ENCODE measurements at regions not wholly inside any gene's neighbourhood (a gene's known extent, or its start where the extent isn't known, plus 50 kb on each side); places are given as distances from the start of the nearest gene placed in this dataset.

- TF ChIP-seq HMBOX1 (IDR thresholded peaks at IDR 0.05) (no peak), SMC3 (conservative IDR thresholded peaks at IDR 0.05; ENCODE audit: insufficient read depth, low read depth, low read length) (no peak)
- TF ChIP-seq, protein P1, sequence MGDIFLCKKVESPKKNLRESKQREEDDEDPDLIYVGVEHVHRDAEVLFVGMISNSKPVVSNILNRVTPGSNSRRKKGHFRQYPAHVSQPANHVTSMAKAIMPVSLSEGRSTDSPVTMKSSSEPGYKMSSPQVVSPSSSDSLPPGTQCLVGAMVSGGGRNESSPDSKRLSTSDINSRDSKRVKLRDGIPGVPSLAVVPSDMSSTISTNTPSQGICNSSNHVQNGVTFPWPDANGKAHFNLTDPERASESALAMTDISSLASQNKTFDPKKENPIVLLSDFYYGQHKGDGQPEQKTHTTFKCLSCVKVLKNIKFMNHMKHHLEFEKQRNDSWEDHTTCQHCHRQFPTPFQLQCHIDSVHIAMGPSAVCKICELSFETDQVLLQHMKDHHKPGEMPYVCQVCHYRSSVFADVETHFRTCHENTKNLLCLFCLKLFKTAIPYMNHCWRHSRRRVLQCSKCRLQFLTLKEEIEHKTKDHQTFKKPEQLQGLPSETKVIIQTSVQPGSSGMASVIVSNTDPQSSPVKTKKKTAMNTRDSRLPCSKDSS (IDR thresholded peaks at IDR 0.05; ENCODE audit: low read depth, partially characterized antibody): no peak
Observed at GRCh38 chr11:119976805-119977560, 160.9 kb downstream of the TRIM29 start (continued).

GRCh38 chr11:119975561-119976152 lies 162.3 kb downstream of the TRIM29 start:
- ChIA-PET POLR2A (interaction anchor here (0.9 to 1.1 kb wide), 2 partner anchors 11 to 79 kb away, joined by 3 read pairs; no protein-coding TSS in a partner anchor), CTCF (ENCODE audit: low intra/inter-chr PET ratio) (no interaction called here)
- Histone ChIP-seq H3K79me2 (ENCODE audit: control insufficient read depth, insufficient read depth, low read length) (no peaks in the 10 kb centered on the region), H3K36me3 (ENCODE audit: control insufficient read depth, insufficient read depth, low read length) (no peaks in the 10 kb centered on the region), H3K9ac (ENCODE audit: insufficient read depth in 1 of 2, low read depth in 2 of 2, low read length in 2 of 2) (no peak overlapping the region), H3K4me1 (replicated peaks in 1 of 2; ENCODE audit: control insufficient read depth in 2 of 2, insufficient read depth in 2 of 2, low read length in 2 of 2) (no peaks in the 10 kb centered on the region), H4K20me1 (replicated peaks; ENCODE audit: control insufficient read depth, insufficient read depth, low read length) (peaks cover 4% of the 10 kb centered on the region; the same call in 1 of the 2 replicates), H3K27me3 (ENCODE audit: control insufficient read depth in 2 of 2, insufficient read depth in 2 of 2, low read length in 2 of 2) (peaks cover 2 to 39% of the 10 kb centered on the region in 2 experiments; a peak in 3 of 5 replicates), H3K4me3 (no peak overlapping the region), H2AFZ (ENCODE audit: low read depth, low read length) (no peak overlapping the region), H3K27ac (ENCODE audit: extremely low read depth, low read depth, low read length) (no peak overlapping the region), H3K4me2 (ENCODE audit: insufficient read depth, low read length) (no peak overlapping the region), H3K9me3 (replicated peaks; ENCODE audit: control insufficient read depth, insufficient read depth, low read depth, low read length) (no peaks in the 10 kb centered on the region), H3K9me1 (ENCODE audit: control insufficient read depth, insufficient read depth, low read length) (peaks cover 2% of the 10 kb centered on the region)
- no peak for DNase-seq (ENCODE audit: extremely low read depth in 1 of 4, low spot score in 3 of 4)
- WGBS (ENCODE audit: insufficient coverage, low coverage, missing lambda C conversion rate): 0% methylated on average over 15 of the region's 15 CpGs
- no peak for ATAC-seq
- BruUV-seq (replicated peaks): no TSS peak
- no peak for FAIRE-seq
- intact Hi-C loops (cut with micrococcal nuclease): no loop called here
- in situ Hi-C loops (cut with MboI): no loop called here
- TF ChIP-seq KLF10 (CRISPR knock-in tag; IDR thresholded peaks at IDR 0.05) (no peak), TCF7 (IDR thresholded peaks at IDR 0.05; ENCODE audit: borderline replicate concordance) (no peak), ZNF174 (CRISPR knock-in tag; IDR thresholded peaks at IDR 0.05) (no peak), SMAD3 (CRISPR knock-in tag; conservative IDR thresholded peaks at IDR 0.05) (no peak), DDX20 (tag; IDR thresholded peaks at IDR 0.05; ENCODE audit: low read depth) (no peak), CLOCK (CRISPR knock-in tag; IDR thresholded peaks at IDR 0.05; ENCODE audit: borderline replicate concordance) (no peak)
- TF ChIP-seq, protein P2, sequence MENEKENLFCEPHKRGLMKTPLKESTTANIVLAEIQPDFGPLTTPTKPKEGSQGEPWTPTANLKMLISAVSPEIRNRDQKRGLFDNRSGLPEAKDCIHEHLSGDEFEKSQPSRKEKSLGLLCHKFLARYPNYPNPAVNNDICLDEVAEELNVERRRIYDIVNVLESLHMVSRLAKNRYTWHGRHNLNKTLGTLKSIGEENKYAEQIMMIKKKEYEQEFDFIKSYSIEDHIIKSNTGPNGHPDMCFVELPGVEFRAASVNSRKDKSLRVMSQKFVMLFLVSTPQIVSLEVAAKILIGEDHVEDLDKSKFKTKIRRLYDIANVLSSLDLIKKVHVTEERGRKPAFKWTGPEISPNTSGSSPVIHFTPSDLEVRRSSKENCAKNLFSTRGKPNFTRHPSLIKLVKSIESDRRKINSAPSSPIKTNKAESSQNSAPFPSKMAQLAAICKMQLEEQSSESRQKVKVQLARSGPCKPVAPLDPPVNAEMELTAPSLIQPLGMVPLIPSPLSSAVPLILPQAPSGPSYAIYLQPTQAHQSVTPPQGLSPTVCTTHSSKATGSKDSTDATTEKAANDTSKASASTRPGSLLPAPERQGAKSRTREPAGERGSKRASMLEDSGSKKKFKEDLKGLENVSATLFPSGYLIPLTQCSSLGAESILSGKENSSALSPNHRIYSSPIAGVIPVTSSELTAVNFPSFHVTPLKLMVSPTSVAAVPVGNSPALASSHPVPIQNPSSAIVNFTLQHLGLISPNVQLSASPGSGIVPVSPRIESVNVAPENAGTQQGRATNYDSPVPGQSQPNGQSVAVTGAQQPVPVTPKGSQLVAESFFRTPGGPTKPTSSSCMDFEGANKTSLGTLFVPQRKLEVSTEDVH (IDR thresholded peaks at IDR 0.05; ENCODE audit: low read depth, partially characterized antibody): no peak

All from K562 (cell line).